ENCODE measurements at regions not wholly inside any gene's neighbourhood (a gene's known extent, or its start where the extent isn't known, plus 50 kb on each side); places are given as distances from the start of the nearest gene placed in this dataset.

DNA sequence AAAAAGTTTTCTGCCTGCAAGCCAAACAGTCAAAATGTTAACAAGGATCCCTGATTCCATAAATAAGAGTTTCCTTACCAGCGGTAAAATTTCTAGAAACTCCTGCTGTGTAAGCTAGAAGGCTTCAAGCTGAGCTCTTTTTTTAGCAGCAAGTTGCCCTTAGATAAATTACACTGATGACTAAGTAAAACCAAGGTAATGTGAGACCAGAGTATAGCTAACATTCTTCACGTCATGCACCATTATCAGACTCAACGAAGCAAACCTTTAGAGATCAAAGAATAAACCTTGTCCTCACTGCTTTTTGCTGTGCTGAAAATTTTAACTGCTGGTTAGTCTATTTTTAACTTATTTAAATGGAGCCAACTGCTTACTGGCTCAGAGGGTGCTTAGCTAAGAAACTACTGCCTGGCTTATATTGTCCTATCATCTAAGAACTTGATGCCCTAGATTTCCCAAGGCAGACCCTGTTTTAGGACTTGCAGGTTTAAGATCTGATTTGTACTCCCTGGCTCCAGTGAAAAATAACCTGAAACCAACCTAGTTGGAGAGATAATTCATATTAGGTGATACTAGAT is 900.7 kb downstream of the JRKL start:
- TF ChIP-seq, protein P1, sequence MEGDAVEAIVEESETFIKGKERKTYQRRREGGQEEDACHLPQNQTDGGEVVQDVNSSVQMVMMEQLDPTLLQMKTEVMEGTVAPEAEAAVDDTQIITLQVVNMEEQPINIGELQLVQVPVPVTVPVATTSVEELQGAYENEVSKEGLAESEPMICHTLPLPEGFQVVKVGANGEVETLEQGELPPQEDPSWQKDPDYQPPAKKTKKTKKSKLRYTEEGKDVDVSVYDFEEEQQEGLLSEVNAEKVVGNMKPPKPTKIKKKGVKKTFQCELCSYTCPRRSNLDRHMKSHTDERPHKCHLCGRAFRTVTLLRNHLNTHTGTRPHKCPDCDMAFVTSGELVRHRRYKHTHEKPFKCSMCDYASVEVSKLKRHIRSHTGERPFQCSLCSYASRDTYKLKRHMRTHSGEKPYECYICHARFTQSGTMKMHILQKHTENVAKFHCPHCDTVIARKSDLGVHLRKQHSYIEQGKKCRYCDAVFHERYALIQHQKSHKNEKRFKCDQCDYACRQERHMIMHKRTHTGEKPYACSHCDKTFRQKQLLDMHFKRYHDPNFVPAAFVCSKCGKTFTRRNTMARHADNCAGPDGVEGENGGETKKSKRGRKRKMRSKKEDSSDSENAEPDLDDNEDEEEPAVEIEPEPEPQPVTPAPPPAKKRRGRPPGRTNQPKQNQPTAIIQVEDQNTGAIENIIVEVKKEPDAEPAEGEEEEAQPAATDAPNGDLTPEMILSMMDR (IDR thresholded peaks at IDR 0.05; ENCODE audit: low read length) = no peak
- no peak for TF ChIP-seq EZH2 (IDR thresholded peaks at IDR 0.05; ENCODE audit: borderline replicate concordance, low read length)
